ENCODE measurements at regions not wholly inside any gene's neighbourhood (a gene's known extent, or its start where the extent isn't known, plus 50 kb on each side); places are given as distances from the start of the nearest gene placed in this dataset.

- DNase-seq (ENCODE audit: low read depth in 1 of 2, low spot score in 1 of 2): no peak
- H3K4me3 ChIP-seq (replicated peaks; ENCODE audit: insufficient read depth, low read length): no peak overlapping the region
- no peak overlapping the region for H3K27ac ChIP-seq (replicated peaks)
- H3K27me3 ChIP-seq (ENCODE audit: insufficient read depth, poor library complexity, severe bottlenecking): no peaks in the 10 kb centered on the region
- TF ChIP-seq CTCF (IDR thresholded peaks at IDR 0.05; ENCODE audit: insufficient read depth, low read length) (no peak), GABPA (IDR thresholded peaks at IDR 0.05; ENCODE audit: low read depth) (no peak), POLR2AphosphoS5 (IDR thresholded peaks at IDR 0.05; ENCODE audit: low read depth) (no peak), SPI1 (IDR thresholded peaks at IDR 0.05; ENCODE audit: borderline replicate concordance, low read depth) (no peak)
- TF ChIP-seq, protein P1, sequence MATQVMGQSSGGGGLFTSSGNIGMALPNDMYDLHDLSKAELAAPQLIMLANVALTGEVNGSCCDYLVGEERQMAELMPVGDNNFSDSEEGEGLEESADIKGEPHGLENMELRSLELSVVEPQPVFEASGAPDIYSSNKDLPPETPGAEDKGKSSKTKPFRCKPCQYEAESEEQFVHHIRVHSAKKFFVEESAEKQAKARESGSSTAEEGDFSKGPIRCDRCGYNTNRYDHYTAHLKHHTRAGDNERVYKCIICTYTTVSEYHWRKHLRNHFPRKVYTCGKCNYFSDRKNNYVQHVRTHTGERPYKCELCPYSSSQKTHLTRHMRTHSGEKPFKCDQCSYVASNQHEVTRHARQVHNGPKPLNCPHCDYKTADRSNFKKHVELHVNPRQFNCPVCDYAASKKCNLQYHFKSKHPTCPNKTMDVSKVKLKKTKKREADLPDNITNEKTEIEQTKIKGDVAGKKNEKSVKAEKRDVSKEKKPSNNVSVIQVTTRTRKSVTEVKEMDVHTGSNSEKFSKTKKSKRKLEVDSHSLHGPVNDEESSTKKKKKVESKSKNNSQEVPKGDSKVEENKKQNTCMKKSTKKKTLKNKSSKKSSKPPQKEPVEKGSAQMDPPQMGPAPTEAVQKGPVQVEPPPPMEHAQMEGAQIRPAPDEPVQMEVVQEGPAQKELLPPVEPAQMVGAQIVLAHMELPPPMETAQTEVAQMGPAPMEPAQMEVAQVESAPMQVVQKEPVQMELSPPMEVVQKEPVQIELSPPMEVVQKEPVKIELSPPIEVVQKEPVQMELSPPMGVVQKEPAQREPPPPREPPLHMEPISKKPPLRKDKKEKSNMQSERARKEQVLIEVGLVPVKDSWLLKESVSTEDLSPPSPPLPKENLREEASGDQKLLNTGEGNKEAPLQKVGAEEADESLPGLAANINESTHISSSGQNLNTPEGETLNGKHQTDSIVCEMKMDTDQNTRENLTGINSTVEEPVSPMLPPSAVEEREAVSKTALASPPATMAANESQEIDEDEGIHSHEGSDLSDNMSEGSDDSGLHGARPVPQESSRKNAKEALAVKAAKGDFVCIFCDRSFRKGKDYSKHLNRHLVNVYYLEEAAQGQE (IDR thresholded peaks at IDR 0.05; ENCODE audit: insufficient replicate concordance, low read depth): no peak
Observed at GRCh38 chr6:134521116-134521501, 203.2 kb upstream of the SGK1 start.

DNA sequence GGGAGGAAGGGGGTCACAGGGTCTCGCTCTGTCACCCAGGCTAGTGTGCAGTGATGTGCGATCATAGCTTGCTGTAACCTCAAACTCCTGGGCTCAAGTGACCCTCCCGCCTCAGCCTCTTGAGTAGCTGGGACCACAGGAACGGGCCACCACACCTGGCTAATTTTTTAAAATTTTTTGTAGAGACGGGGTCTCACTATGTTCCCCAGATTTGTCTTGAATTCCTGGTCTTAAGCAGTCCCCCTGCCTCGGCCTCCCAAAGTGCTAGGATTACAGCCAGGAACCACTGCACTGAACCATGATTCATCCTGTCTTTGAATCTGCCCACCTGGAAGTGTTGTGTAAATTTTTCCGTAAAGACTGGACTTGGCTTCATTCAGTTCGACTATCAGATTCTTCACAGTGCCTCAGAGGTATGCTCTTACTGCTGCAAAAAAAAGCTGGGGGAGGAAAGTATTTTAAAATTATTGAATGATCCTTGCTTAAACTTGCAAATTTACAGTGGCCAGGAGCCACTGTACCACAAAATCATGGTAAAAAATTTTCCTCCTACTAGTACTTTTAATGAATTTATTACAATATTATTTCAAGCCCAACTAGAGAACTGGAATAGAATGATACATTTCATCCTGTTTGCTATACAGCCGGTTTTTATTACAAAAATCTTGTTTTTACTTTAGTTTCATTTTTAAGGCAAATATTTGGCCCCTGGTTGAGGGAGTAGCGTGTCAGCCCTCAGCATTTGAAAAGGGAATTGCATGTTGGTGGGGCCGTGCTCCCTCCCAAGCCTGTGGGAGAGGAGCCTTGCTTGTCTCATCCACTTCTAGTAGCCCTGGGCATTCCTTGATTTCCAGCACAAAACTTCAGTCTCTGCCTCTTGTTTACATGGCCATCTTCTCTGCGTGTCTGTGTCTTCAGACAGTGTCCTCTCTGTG, 202.5 kb upstream of the SGK1 start:
- H3K27ac ChIP-seq (replicated peaks): no peak overlapping the region
- H3K4me3 ChIP-seq (replicated peaks; ENCODE audit: insufficient read depth, low read length): no peak overlapping the region
- DNase-seq (ENCODE audit: low read depth in 1 of 2, low spot score in 1 of 2): no peak
- TF ChIP-seq SPI1 (IDR thresholded peaks at IDR 0.05; ENCODE audit: borderline replicate concordance, low read depth) (no peak), GABPA (IDR thresholded peaks at IDR 0.05; ENCODE audit: low read depth) (no peak), POLR2AphosphoS5 (IDR thresholded peaks at IDR 0.05; ENCODE audit: low read depth) (no peak), CTCF (IDR thresholded peaks at IDR 0.05; ENCODE audit: insufficient read depth, low read length) (no peak)
- TF ChIP-seq, protein P1 (IDR thresholded peaks at IDR 0.05; ENCODE audit: insufficient replicate concordance, low read depth): no peak
- H3K27me3 ChIP-seq (ENCODE audit: insufficient read depth, poor library complexity, severe bottlenecking): no peaks in the 10 kb centered on the region

DNA sequence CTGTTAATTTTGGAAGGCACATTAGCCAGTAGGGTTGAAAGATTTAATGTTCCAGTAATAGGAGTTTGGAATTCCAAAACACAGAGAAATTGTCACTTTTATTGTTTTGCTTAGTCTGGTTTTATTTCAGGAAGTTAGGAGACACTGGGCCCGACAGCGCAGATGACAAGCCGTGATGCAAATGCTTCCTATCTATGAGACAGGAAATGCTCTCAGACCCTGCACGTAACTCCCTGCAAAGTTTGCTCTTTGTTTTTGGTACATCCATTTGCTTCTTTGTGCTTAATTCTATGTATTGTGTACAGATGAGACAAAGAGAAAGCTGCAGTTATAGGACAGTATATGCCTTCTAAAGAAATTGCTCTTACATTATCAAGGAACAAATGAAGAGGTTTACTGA, 201.6 kb upstream of the SGK1 start:
- TF ChIP-seq SPI1 (IDR thresholded peaks at IDR 0.05; ENCODE audit: borderline replicate concordance, low read depth) (peak; percentile 51; the same call in 1 of the 2 replicates), POLR2AphosphoS5 (IDR thresholded peaks at IDR 0.05; ENCODE audit: low read depth) (no peak), CTCF (IDR thresholded peaks at IDR 0.05; ENCODE audit: insufficient read depth, low read length) (no peak), GABPA (IDR thresholded peaks at IDR 0.05; ENCODE audit: low read depth) (peak; percentile 50; the same call in 1 of the 2 replicates)
- TF ChIP-seq, protein P1 (IDR thresholded peaks at IDR 0.05; ENCODE audit: insufficient replicate concordance, low read depth): no peak
- peak overlapping the region; percentile 61 for H3K27ac ChIP-seq (replicated peaks)
- H3K4me3 ChIP-seq (replicated peaks; ENCODE audit: insufficient read depth, low read length): no peak overlapping the region
- no peaks in the 10 kb centered on the region for H3K27me3 ChIP-seq (ENCODE audit: insufficient read depth, poor library complexity, severe bottlenecking)
- peak in 1 of 2 experiments; percentile 80 for DNase-seq (ENCODE audit: low read depth in 1 of 2, low spot score in 1 of 2)

Data from HL-60 (cell line).